ENCODE measurements at regions not wholly inside any gene's neighbourhood (a gene's known extent, or its start where the extent isn't known, plus 50 kb on each side); places are given as distances from the start of the nearest gene placed in this dataset.

DNA sequence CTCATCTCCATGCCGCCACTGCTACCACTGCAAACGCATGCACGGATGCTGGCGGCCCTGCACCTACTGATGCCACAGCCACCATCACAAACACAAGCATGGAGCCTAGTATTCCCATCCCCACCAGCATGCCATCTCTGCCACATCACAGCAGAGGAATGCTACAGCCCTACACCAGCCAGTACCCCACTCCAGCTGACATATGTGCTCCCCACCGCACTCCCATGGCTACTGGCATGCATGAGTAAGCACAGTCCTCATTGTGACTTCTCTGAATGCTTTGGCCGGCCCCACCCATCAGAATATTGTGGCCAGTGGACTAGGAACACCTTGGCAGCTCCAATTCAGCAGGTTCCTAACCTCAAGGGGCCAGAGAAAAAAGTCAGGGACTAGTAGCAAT lies 705.5 kb downstream of the POM121L12 start:
- TF ChIP-seq, protein P1, sequence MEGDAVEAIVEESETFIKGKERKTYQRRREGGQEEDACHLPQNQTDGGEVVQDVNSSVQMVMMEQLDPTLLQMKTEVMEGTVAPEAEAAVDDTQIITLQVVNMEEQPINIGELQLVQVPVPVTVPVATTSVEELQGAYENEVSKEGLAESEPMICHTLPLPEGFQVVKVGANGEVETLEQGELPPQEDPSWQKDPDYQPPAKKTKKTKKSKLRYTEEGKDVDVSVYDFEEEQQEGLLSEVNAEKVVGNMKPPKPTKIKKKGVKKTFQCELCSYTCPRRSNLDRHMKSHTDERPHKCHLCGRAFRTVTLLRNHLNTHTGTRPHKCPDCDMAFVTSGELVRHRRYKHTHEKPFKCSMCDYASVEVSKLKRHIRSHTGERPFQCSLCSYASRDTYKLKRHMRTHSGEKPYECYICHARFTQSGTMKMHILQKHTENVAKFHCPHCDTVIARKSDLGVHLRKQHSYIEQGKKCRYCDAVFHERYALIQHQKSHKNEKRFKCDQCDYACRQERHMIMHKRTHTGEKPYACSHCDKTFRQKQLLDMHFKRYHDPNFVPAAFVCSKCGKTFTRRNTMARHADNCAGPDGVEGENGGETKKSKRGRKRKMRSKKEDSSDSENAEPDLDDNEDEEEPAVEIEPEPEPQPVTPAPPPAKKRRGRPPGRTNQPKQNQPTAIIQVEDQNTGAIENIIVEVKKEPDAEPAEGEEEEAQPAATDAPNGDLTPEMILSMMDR (IDR thresholded peaks at IDR 0.05; ENCODE audit: low read depth, low read length, poor library complexity, severe bottlenecking): no peak
- no peak for TF ChIP-seq EZH2phosphoT487 (IDR thresholded peaks at IDR 0.05; ENCODE audit: borderline replicate concordance, low read length)

Data from DOHH2 (cell line).